ENCODE measurements at regions not wholly inside any gene's neighbourhood (a gene's known extent, or its start where the extent isn't known, plus 50 kb on each side); places are given as distances from the start of the nearest gene placed in this dataset.

DNA sequence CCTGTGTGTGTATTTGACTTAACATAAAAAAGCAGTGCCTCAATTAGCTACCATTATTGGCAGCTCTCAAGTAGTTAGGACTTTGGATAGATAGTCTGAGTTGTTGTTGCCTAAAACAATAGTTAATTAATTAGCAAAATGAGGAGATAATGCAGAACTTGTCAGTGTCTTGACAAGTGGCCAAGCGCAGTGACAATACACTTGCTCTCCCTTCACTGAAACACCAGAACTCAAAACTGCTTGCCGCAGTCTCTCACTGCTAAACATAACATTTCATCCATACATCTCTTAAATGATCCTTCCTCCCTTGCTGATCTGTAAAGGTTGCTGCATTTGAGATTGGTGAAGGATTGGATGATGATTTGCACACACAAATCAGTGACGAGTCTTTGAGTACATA lies 61.7 kb downstream of the ARHGAP35 start:
- peaks cover 13% of the 10 kb centered on the region for H3K36me3 Mint-ChIP-seq
- H3K36me3 ChIP-seq (ENCODE audit: control insufficient read depth, insufficient read depth, low read length) = peaks cover 35% of the 10 kb centered on the region
- no peak for ATAC-seq
- H3K9me3 Mint-ChIP-seq = no peaks in the 10 kb centered on the region
- no peak overlapping the region for H3K4me3 Mint-ChIP-seq
- no peaks in the 10 kb centered on the region for H3K27me3 Mint-ChIP-seq (ENCODE audit: low read depth in 2 of 2)
- no peak overlapping the region for H3K27ac Mint-ChIP-seq
- H3K9me3 ChIP-seq (ENCODE audit: control insufficient read depth, insufficient read depth, low read length) = no peaks in the 10 kb centered on the region
- intact Hi-C loops (cut with micrococcal nuclease) = no loop called here
- WGBS (ENCODE audit: insufficient coverage) = 92% methylated on average over 3 of the region's 3 CpGs
- H3K4me1 Mint-ChIP-seq = peaks cover 40 to 60% of the 10 kb centered on the region in 2 donors
- no peak for DNase-seq
- H3K4me3 ChIP-seq (ENCODE audit: low read length) = no peak overlapping the region
- TF ChIP-seq, protein P1, sequence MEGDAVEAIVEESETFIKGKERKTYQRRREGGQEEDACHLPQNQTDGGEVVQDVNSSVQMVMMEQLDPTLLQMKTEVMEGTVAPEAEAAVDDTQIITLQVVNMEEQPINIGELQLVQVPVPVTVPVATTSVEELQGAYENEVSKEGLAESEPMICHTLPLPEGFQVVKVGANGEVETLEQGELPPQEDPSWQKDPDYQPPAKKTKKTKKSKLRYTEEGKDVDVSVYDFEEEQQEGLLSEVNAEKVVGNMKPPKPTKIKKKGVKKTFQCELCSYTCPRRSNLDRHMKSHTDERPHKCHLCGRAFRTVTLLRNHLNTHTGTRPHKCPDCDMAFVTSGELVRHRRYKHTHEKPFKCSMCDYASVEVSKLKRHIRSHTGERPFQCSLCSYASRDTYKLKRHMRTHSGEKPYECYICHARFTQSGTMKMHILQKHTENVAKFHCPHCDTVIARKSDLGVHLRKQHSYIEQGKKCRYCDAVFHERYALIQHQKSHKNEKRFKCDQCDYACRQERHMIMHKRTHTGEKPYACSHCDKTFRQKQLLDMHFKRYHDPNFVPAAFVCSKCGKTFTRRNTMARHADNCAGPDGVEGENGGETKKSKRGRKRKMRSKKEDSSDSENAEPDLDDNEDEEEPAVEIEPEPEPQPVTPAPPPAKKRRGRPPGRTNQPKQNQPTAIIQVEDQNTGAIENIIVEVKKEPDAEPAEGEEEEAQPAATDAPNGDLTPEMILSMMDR (IDR thresholded peaks at IDR 0.05) = no peak
- no peaks in the 10 kb centered on the region for H3K27me3 ChIP-seq (ENCODE audit: control insufficient read depth, insufficient read depth, low read length)
- no peak overlapping the region for H3K27ac ChIP-seq (ENCODE audit: low read length)
- H3K4me1 ChIP-seq (ENCODE audit: control insufficient read depth, insufficient read depth, low read length) = peaks cover 19% of the 10 kb centered on the region

DNA sequence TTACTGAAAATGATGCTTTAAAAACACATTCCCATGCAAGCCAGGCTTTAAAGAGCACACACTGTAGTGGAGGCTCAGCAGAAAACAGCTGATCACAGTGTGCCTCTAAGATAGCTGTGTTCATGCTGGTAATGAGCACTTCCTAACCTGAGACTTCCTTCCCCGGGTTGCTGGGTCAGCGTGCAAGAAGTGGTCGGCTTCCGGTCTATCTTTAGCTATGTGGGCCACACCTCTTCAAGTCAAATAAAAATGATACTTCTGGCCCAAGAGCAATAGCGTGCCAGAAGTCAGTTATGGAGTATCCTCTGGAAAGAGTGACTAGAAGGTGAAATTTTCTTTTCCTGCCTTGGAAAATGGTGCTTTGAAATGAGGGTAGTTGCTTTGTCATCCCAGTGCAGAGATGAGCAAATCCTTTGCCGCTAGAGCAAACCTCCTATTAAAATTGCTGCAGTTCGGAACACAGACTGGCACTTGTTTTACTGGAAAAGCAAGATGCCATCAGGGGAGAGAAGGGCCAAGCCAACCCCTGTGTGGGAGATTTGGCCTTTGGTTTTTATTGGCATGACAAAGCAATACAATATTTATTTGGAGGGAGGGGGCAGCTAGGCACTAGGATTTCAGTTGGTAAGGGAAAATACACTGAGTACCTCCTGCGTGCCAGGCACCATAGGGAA lies 64.2 kb downstream of the ARHGAP35 start:
- H3K27me3 ChIP-seq (ENCODE audit: control insufficient read depth, insufficient read depth, low read length) = no peaks in the 10 kb centered on the region
- H3K4me1 Mint-ChIP-seq = peaks cover 43 to 59% of the 10 kb centered on the region in 2 donors
- peaks cover 21% of the 10 kb centered on the region for H3K36me3 ChIP-seq (ENCODE audit: control insufficient read depth, insufficient read depth, low read length)
- ATAC-seq (peak; percentile 75 to 96 (median 88)), DNase-seq (peak in 1 of 2 donors; percentile 36)
- intact Hi-C loops (cut with micrococcal nuclease) = loop anchor here (5.0 kb wide), 1 partner anchor 42 kb away; no protein-coding TSS in a partner anchor
- TF ChIP-seq, protein P1 (IDR thresholded peaks at IDR 0.05) = no peak
- peak overlapping the region; percentile 48 for H3K27ac ChIP-seq (ENCODE audit: low read length)
- peaks cover 19% of the 10 kb centered on the region for H3K4me1 ChIP-seq (ENCODE audit: control insufficient read depth, insufficient read depth, low read length)
- peak overlapping the region; percentile 78 to 86 for H3K27ac Mint-ChIP-seq
- no peaks in the 10 kb centered on the region for H3K27me3 Mint-ChIP-seq (ENCODE audit: low read depth in 2 of 2)
- H3K4me3 Mint-ChIP-seq = peak overlapping the region; percentile 91
- no peak overlapping the region for H3K4me3 ChIP-seq (ENCODE audit: low read length)
- peaks cover 7% of the 10 kb centered on the region for H3K36me3 Mint-ChIP-seq
- no peaks in the 10 kb centered on the region for H3K9me3 ChIP-seq (ENCODE audit: control insufficient read depth, insufficient read depth, low read length)
- 37% methylated on average over 8 of the region's 8 CpGs for WGBS (ENCODE audit: insufficient coverage)
- H3K9me3 Mint-ChIP-seq = no peaks in the 10 kb centered on the region

DNA sequence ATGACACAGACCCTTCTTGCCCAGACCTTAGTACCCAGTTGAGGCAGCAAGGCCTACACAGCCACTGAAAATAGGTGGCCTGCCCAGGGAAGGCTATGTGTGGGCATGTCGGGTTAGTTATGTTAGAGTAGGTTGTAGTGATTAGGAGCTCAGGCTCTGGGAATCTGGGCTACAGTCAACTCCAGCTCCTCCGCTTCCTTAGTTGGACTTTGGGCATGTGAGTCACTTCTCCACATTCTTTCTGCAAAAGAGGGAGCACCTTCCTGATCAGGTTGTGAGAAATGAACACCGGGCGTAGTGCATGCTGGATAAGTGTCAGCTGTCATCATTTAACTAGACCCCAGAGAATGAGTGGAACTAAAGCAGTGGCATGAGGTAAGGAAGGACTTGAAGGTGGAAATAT lies 64.8 kb downstream of the ARHGAP35 start:
- Mint-ChIP-seq H3K4me1 (peaks cover 47 to 57% of the 10 kb centered on the region in 2 donors), H3K9me3 (no peaks in the 10 kb centered on the region), H3K36me3 (peaks cover 1% of the 10 kb centered on the region), H3K27me3 (ENCODE audit: low read depth in 2 of 2) (no peaks in the 10 kb centered on the region), H3K4me3 (peak overlapping the region; percentile 32), H3K27ac (peak overlapping the region in 1 of 2 donors; percentile 78)
- no peak for DNase-seq
- Histone ChIP-seq H3K9me3 (ENCODE audit: control insufficient read depth, insufficient read depth, low read length) (no peaks in the 10 kb centered on the region), H3K36me3 (ENCODE audit: control insufficient read depth, insufficient read depth, low read length) (peaks cover 16% of the 10 kb centered on the region), H3K27ac (ENCODE audit: low read length) (no peak overlapping the region), H3K27me3 (ENCODE audit: control insufficient read depth, insufficient read depth, low read length) (no peaks in the 10 kb centered on the region), H3K4me1 (ENCODE audit: control insufficient read depth, insufficient read depth, low read length) (peaks cover 19% of the 10 kb centered on the region), H3K4me3 (ENCODE audit: low read length) (no peak overlapping the region)
- ATAC-seq = no peak
- 97% methylated on average over 4 of the region's 4 CpGs for WGBS (ENCODE audit: insufficient coverage)
- TF ChIP-seq, protein P1 (IDR thresholded peaks at IDR 0.05) = no peak
- intact Hi-C loops (cut with micrococcal nuclease) = loop anchor here (5.0 kb wide), 1 partner anchor 42 kb away; no protein-coding TSS in a partner anchor
